Heart left ventricle (tissue), 16 donors: ENCODE measurements at regions not wholly inside any gene's neighbourhood (a gene's known extent, or its start where the extent isn't known, plus 50 kb on each side); places are given as distances from the start of the nearest gene placed in this dataset.
"Not testable (repeated sequence)": the region's sequence is repeated elsewhere in the genome, so short reads cannot be mapped to it uniquely, and the experiment has no call there.

Experiments
- ATAC-seq, 4 donors: fragments of 200-7000 bp; cut with Tn5 transposase; one replicate each; pipeline ENCODE4 v1.9.1; 2020 to 2022; ENCODE audit warnings: moderate library complexity in 4 of 4, mild to moderate bottlenecking in 3 of 4, moderate number of reproducible peaks in 1 of 4
- DNase-seq, 5 donors: peaks; one replicate each; pipeline ENCODE4 v3.0.0-alpha.2; 2020
- H3K27ac ChIP-seq, 12 donors: fragments of 200-600 bp; sonication (generic) in 4 of 12; one replicate each; pipeline versions ENCODE4 v1.5.0 to v1.8.0; 2016 to 2022; ENCODE audit warnings: mild to moderate bottlenecking in 2 of 12
- H3K27me3 ChIP-seq, 9 donors: fragments of 200-600 bp; sonication (generic) in 2 of 9; one replicate each; pipeline versions ENCODE4 v1.5.1 to v1.8.0; 2016 to 2022; ENCODE audit warnings: mild to moderate bottlenecking in 3 of 9
- H3K36me3 ChIP-seq, 9 donors: fragments of 200-600 bp; sonication (generic) in 2 of 9; one replicate each; pipeline versions ENCODE4 v1.5.0 to v1.8.0; 2018 to 2022; ENCODE audit warnings: mild to moderate bottlenecking in 2 of 9
- H3K4me1 ChIP-seq, 12 donors: fragments of 200-600 bp; sonication (generic) in 4 of 12; one replicate each; pipeline versions ENCODE4 v1.5.0 to v1.8.0; 2016 to 2022; ENCODE audit warnings: mild to moderate bottlenecking in 3 of 12
- H3K4me3 ChIP-seq, 12 donors: fragments of 200-600 bp; sonication (generic) in 4 of 12; one replicate each; pipeline versions ENCODE4 v1.5.0 to v1.8.0; 2017 to 2022; ENCODE audit warnings: mild to moderate bottlenecking in 9 of 12, moderate library complexity in 4 of 12
- H3K9me3 ChIP-seq, 12 donors: fragments of 200-600 bp; sonication (generic) in 4 of 12; one replicate each; pipeline versions ENCODE4 v1.5.0 to v1.8.0; 2016 to 2022; ENCODE audit warnings: mild to moderate bottlenecking in 1 of 12
- POLR2A ChIP-seq, 2 donors: fragments of 450-650 bp; IDR thresholded peaks; one replicate each; pipeline ENCODE4 v1.6.1; 2017; ENCODE audit warnings: antibody characterized with exemption in 2 of 2, mild to moderate bottlenecking in 2 of 2, moderate library complexity in 2 of 2
- WGBS, 4 donors: extraction: QIAGEN DNeasy Blood & Tissue Kit in 2 of 4; methylation state at CpG; one replicate each; pipeline versions ENCODE4 v1.1.5 to v1.1.7; 2013 to 2018; 5-methylcytosine and 5-hydroxymethylcytosine counted together
- intact Hi-C, 10 donors: fragments of 100-400 bp; cut with DNase I; formaldehyde crosslinking; loops; one replicate each; pipeline versions ENCODE4 v1.11.1 to v1.14.2; 2022
- TF ChIP-seq, protein P1 (sequence below), 12 donors: fragments of 200-600 bp; sonication (generic) in 4 of 12; IDR thresholded peaks; one replicate each; pipeline versions ENCODE4 v1.5.0 to v1.8.0; 2018 to 2022; ENCODE audit warnings: antibody characterized with exemption in 12 of 12, mild to moderate bottlenecking in 5 of 12
- donor health status: ischemic (EF 13 %, LVEDD 7.1; RV severe dilation, severe dysfunction).
- donor health status: healthy with polysubstance abuse.
- donor health status: DM: no; HTN: yes; CAD: no.
- donor health status: DM: no; HTN: no; CAD: no.
- donor health status: ischemic (EF 25% LVEDD 6.9; RV normal size, moderate dysfunction).
- donor health status: ischemic (EF 25% LVEDD 5.7; RV mildly dilated, moderate dysfunction).
- donor health status: healthy.
- donor health status: DM: yes; HTN: yes; CAD: no.
- donor health status: ischemic (EF 35%, LVEDD 5.7; RV mildly dilated, moderate dysfunction).
- donor health status: nonischemic (EF 11% LVEDD 7.7; RV severe dilation, severe dysfunction).
- donor health status: DM: yes; HTN: yes; CAD: no.
- donor health status: PGD.
- donor health status: ischemic (EF 29% LVEDD 5.4; RV normal size, mild dysfunction).
- donor health status: nonischemic (EF 23%, LVEDD 6.1; RV moderate dilation, normal function).

GRCh38 chr15:19956124-19956796 is 585.3 kb downstream of the GOLGA6L6 start:
- no peaks in the 10 kb centered on the region for H3K27me3 ChIP-seq
- no peak for DNase-seq
- TF ChIP-seq POLR2A (IDR thresholded peaks at IDR 0.05) = no peak
- TF ChIP-seq, protein P1, sequence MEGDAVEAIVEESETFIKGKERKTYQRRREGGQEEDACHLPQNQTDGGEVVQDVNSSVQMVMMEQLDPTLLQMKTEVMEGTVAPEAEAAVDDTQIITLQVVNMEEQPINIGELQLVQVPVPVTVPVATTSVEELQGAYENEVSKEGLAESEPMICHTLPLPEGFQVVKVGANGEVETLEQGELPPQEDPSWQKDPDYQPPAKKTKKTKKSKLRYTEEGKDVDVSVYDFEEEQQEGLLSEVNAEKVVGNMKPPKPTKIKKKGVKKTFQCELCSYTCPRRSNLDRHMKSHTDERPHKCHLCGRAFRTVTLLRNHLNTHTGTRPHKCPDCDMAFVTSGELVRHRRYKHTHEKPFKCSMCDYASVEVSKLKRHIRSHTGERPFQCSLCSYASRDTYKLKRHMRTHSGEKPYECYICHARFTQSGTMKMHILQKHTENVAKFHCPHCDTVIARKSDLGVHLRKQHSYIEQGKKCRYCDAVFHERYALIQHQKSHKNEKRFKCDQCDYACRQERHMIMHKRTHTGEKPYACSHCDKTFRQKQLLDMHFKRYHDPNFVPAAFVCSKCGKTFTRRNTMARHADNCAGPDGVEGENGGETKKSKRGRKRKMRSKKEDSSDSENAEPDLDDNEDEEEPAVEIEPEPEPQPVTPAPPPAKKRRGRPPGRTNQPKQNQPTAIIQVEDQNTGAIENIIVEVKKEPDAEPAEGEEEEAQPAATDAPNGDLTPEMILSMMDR (IDR thresholded peaks at IDR 0.05) = no peak
- no peak overlapping the region for H3K27ac ChIP-seq
- no peaks in the 10 kb centered on the region for H3K4me1 ChIP-seq
- H3K4me3 ChIP-seq = no peak overlapping the region
- ATAC-seq = no peak
- H3K36me3 ChIP-seq = no peaks in the 10 kb centered on the region
- H3K9me3 ChIP-seq = peaks cover 0 to 7% (median 0%) of the 10 kb centered on the region in 12 donors
- intact Hi-C loops = no loop called here
- 65 to 77% (median 69%) methylated on average over 4 of the region's 4 CpGs for WGBS, 4 donors

GRCh38 chr15:19944261-19944888 is 597.2 kb downstream of the GOLGA6L6 start:
- no peak overlapping the region for H3K27ac ChIP-seq
- TF ChIP-seq, protein P1 (IDR thresholded peaks at IDR 0.05) = no peak
- TF ChIP-seq POLR2A (IDR thresholded peaks at IDR 0.05) = no peak
- peaks cover 0 to 13% (median 0%) of the 10 kb centered on the region in 9 donors for H3K27me3 ChIP-seq
- no peak overlapping the region for H3K4me3 ChIP-seq
- intact Hi-C loops = no loop called here
- no peaks in the 10 kb centered on the region for H3K4me1 ChIP-seq
- DNase-seq (no peak), ATAC-seq (no peak)
- H3K36me3 ChIP-seq = no peaks in the 10 kb centered on the region
- WGBS, 4 donors = 44 to 58% (median 55%) methylated on average over 67 to 70 of the region's 70 CpGs
- peaks cover 0 to 6% (median 0%) of the 10 kb centered on the region in 12 donors for H3K9me3 ChIP-seq

- ATAC-seq = no peak
Observed at GRCh38 chr15:19943515-19943914, 598.1 kb downstream of the GOLGA6L6 start.

GRCh38 chr15:19903281-19903680 is 638.3 kb downstream of the GOLGA6L6 start:
- H3K27ac ChIP-seq, H3K36me3 ChIP-seq, DNase-seq, H3K4me3 ChIP-seq, H3K4me1 ChIP-seq, H3K27me3 ChIP-seq, intact Hi-C loops, ATAC-seq: not testable (repeated sequence)
- peaks cover 0 to 17% (median 0%) of the 10 kb centered on the region in 12 donors for H3K9me3 ChIP-seq
- 33 to 49% (median 35%) methylated on average over 1 of the region's 1 CpG for WGBS, 4 donors

More at GRCh38 chr15:19943515-19943914, 598.1 kb downstream of the GOLGA6L6 start:
- H3K4me3 ChIP-seq = no peak overlapping the region
- 36 to 58% (median 51%) methylated on average over 50 to 51 of the region's 51 CpGs for WGBS, 4 donors
- no peak overlapping the region for H3K27ac ChIP-seq
- intact Hi-C loops = no loop called here
- TF ChIP-seq, protein P1 (IDR thresholded peaks at IDR 0.05) = no peak
- no peak for TF ChIP-seq POLR2A (IDR thresholded peaks at IDR 0.05)
- no peak for DNase-seq
- H3K27me3 ChIP-seq = peaks cover 0 to 13% (median 0%) of the 10 kb centered on the region in 9 donors
- H3K4me1 ChIP-seq = no peaks in the 10 kb centered on the region
- no peaks in the 10 kb centered on the region for H3K36me3 ChIP-seq
- H3K9me3 ChIP-seq = peaks cover 0 to 6% (median 0%) of the 10 kb centered on the region in 12 donors

GRCh38 chr15:19902388-19902787 is 639.2 kb downstream of the GOLGA6L6 start:
- intact Hi-C loops, H3K27ac ChIP-seq, H3K36me3 ChIP-seq, DNase-seq, H3K4me3 ChIP-seq, H3K27me3 ChIP-seq, H3K4me1 ChIP-seq, ATAC-seq: not testable (repeated sequence)
- WGBS, 4 donors = 55 to 62% (median 58%) methylated on average over 1 of the region's 1 CpG
- peaks cover 0 to 17% (median 0%) of the 10 kb centered on the region in 12 donors for H3K9me3 ChIP-seq

DNA sequence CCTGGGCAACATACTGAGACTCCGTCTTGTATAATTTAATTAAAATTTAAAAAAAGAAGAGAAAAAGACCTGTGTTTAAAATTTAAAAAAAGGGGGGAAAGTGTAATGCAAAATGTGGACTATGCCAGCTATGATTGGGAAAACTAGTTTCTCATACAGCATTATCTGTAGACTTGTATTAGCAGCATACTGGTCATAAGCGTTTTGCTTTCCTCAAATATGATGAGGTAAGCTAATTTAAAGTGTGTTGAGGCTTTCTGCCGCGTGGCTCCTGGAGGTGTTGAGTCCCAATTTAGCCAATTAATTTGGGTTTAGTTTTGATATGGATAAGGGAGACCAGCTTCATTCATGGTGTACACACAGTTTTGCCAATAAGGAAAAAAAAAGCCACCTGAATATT is 640.2 kb downstream of the GOLGA6L6 start:
- ATAC-seq, DNase-seq, H3K27ac ChIP-seq, H3K4me1 ChIP-seq, H3K4me3 ChIP-seq, H3K27me3 ChIP-seq, intact Hi-C loops, H3K36me3 ChIP-seq: not testable (repeated sequence)
- WGBS, 4 donors = 50 to 71% (median 63%) methylated on average over 4 of the region's 4 CpGs
- H3K9me3 ChIP-seq = peaks cover 0 to 17% (median 0%) of the 10 kb centered on the region in 12 donors
